ENCODE measurements at regions not wholly inside any gene's neighbourhood (a gene's known extent, or its start where the extent isn't known, plus 50 kb on each side); places are given as distances from the start of the nearest gene placed in this dataset.

- TF ChIP-seq HES4 (CRISPR knock-in tag; IDR thresholded peaks at IDR 0.05; ENCODE audit: borderline replicate concordance) (no peak), MAX (IDR thresholded peaks at IDR 0.05) (no peak)
These were observed 678.0 kb downstream of the EPHA4 start for GRCh38 chr2:220894069-220894468.
